ENCODE measurements at regions not wholly inside any gene's neighbourhood (a gene's known extent, or its start where the extent isn't known, plus 50 kb on each side); places are given as distances from the start of the nearest gene placed in this dataset.

GRCh38 chr4:155119006-155119405 lies 89.4 kb upstream of the NPY2R start:
- no peak overlapping the region for H3K27ac ChIP-seq
- no peak for ATAC-seq
- intact Hi-C loops (cut with DNase I; ENCODE audit: low total_unique reads) = no loop called here

GRCh38 chr4:155120536-155120935 lies 87.9 kb upstream of the NPY2R start:
- in situ Hi-C loops (cut with MboI; ENCODE audit: low sequenced_read_pairs in 4 of 4) = no loop called here
- H3K4me3 ChIP-seq = no peak overlapping the region
- no peak for ATAC-seq
- TF ChIP-seq, protein P1, sequence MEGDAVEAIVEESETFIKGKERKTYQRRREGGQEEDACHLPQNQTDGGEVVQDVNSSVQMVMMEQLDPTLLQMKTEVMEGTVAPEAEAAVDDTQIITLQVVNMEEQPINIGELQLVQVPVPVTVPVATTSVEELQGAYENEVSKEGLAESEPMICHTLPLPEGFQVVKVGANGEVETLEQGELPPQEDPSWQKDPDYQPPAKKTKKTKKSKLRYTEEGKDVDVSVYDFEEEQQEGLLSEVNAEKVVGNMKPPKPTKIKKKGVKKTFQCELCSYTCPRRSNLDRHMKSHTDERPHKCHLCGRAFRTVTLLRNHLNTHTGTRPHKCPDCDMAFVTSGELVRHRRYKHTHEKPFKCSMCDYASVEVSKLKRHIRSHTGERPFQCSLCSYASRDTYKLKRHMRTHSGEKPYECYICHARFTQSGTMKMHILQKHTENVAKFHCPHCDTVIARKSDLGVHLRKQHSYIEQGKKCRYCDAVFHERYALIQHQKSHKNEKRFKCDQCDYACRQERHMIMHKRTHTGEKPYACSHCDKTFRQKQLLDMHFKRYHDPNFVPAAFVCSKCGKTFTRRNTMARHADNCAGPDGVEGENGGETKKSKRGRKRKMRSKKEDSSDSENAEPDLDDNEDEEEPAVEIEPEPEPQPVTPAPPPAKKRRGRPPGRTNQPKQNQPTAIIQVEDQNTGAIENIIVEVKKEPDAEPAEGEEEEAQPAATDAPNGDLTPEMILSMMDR (IDR thresholded peaks at IDR 0.05 in 4 of 5, conservative IDR thresholded peaks at IDR 0.05 in 1 of 5) = no peak
- TF ChIP-seq POLR2A (IDR thresholded peaks at IDR 0.05) = no peak
- intact Hi-C loops (cut with DNase I; ENCODE audit: low total_unique reads) = no loop called here
- DNase-seq = no peak
- H3K36me3 ChIP-seq = no peaks in the 10 kb centered on the region
- no peaks in the 10 kb centered on the region for H3K27me3 ChIP-seq
- H3K4me1 ChIP-seq = no peaks in the 10 kb centered on the region
- no peaks in the 10 kb centered on the region for H3K9me3 ChIP-seq
- H3K27ac ChIP-seq = no peak overlapping the region

More at GRCh38 chr4:155119006-155119405, 89.4 kb upstream of the NPY2R start:
- no peak for DNase-seq
- Histone ChIP-seq H3K36me3 (no peaks in the 10 kb centered on the region), H3K27me3 (no peaks in the 10 kb centered on the region), H3K4me3 (no peak overlapping the region), H3K4me1 (no peaks in the 10 kb centered on the region), H3K9me3 (no peaks in the 10 kb centered on the region)
- TF ChIP-seq POLR2A (IDR thresholded peaks at IDR 0.05) = no peak
- TF ChIP-seq, protein P1 (IDR thresholded peaks at IDR 0.05 in 4 of 5, conservative IDR thresholded peaks at IDR 0.05 in 1 of 5) = no peak
- in situ Hi-C loops (cut with MboI; ENCODE audit: low sequenced_read_pairs in 4 of 4) = no loop called here

GRCh38 chr4:155122382-155122781 lies 86.1 kb upstream of the NPY2R start:
- ATAC-seq (no peak), DNase-seq (no peak)
- Histone ChIP-seq H3K4me3 (no peak overlapping the region), H3K9me3 (no peaks in the 10 kb centered on the region), H3K4me1 (no peaks in the 10 kb centered on the region), H3K36me3 (no peaks in the 10 kb centered on the region), H3K27me3 (no peaks in the 10 kb centered on the region), H3K27ac (no peak overlapping the region)
- intact Hi-C loops (cut with DNase I; ENCODE audit: low total_unique reads) = no loop called here
- in situ Hi-C loops (cut with MboI; ENCODE audit: low sequenced_read_pairs in 4 of 4) = no loop called here
- no peak for TF ChIP-seq POLR2A (IDR thresholded peaks at IDR 0.05)
- TF ChIP-seq, protein P1 (IDR thresholded peaks at IDR 0.05 in 4 of 5, conservative IDR thresholded peaks at IDR 0.05 in 1 of 5) = no peak

DNA sequence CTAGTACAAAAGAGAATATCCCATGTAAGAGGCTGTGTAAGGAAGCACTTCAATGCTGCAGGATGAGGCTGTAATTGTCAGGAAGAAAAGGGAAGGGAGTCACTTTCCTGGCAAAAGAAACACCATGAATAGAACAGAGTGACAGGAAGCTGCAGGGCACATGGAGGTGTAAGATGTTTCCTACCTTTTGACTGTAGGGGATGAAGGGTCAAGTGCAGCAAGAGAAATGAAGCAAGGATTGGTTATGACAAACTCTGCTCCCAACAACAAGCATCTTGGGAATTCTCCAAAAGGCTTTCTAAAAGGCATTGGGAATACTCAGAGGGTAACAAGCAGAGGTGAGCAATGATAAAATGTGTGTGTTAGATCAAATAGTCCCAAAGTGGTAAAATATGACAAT lies 74.3 kb upstream of the NPY2R start:
- no peak overlapping the region for H3K4me3 ChIP-seq
- intact Hi-C loops (cut with DNase I; ENCODE audit: low total_unique reads) (no loop called here), in situ Hi-C loops (cut with MboI; ENCODE audit: low sequenced_read_pairs in 4 of 4) (no loop called here)
- H3K27me3 ChIP-seq = no peaks in the 10 kb centered on the region
- TF ChIP-seq, protein P1 (IDR thresholded peaks at IDR 0.05 in 4 of 5, conservative IDR thresholded peaks at IDR 0.05 in 1 of 5) = no peak
- TF ChIP-seq POLR2A (IDR thresholded peaks at IDR 0.05) = no peak
- no peaks in the 10 kb centered on the region for H3K9me3 ChIP-seq
- ATAC-seq = no peak
- H3K36me3 ChIP-seq = no peaks in the 10 kb centered on the region
- H3K27ac ChIP-seq = no peak overlapping the region
- no peaks in the 10 kb centered on the region for H3K4me1 ChIP-seq
- DNase-seq = no peak

GRCh38 chr4:155140889-155141288 lies 67.5 kb upstream of the NPY2R start:
- no peaks in the 10 kb centered on the region for H3K9me3 ChIP-seq
- no peaks in the 10 kb centered on the region for H3K4me1 ChIP-seq
- no peak overlapping the region for H3K4me3 ChIP-seq
- in situ Hi-C loops (cut with MboI; ENCODE audit: low sequenced_read_pairs in 4 of 4) (no loop called here), intact Hi-C loops (cut with DNase I; ENCODE audit: low total_unique reads) (no loop called here)
- ATAC-seq = no peak
- no peaks in the 10 kb centered on the region for H3K36me3 ChIP-seq
- no peaks in the 10 kb centered on the region for H3K27me3 ChIP-seq
- DNase-seq = no peak
- no peak for TF ChIP-seq POLR2A (IDR thresholded peaks at IDR 0.05)
- TF ChIP-seq, protein P1 (IDR thresholded peaks at IDR 0.05 in 4 of 5, conservative IDR thresholded peaks at IDR 0.05 in 1 of 5) = no peak
- H3K27ac ChIP-seq = no peak overlapping the region

Data from gastrocnemius medialis (tissue), 4 donors.